HG03521 (cell line): ENCODE measurements at regions not wholly inside any gene's neighbourhood (a gene's known extent, or its start where the extent isn't known, plus 50 kb on each side); places are given as distances from the start of the nearest gene placed in this dataset.
"Not testable (repeated sequence)": the region's sequence is repeated elsewhere in the genome, so short reads cannot be mapped to it uniquely, and the experiment has no call there.

Source experiments
- ATAC-seq: cut with Tn5 transposase; IDR thresholded peaks from one replicate; pipeline ENCODE4 v1.9.1; 2021; ENCODE audit warnings: mild to moderate bottlenecking, moderate library complexity; ENCODE audit not compliant: unreplicated experiment

DNA sequence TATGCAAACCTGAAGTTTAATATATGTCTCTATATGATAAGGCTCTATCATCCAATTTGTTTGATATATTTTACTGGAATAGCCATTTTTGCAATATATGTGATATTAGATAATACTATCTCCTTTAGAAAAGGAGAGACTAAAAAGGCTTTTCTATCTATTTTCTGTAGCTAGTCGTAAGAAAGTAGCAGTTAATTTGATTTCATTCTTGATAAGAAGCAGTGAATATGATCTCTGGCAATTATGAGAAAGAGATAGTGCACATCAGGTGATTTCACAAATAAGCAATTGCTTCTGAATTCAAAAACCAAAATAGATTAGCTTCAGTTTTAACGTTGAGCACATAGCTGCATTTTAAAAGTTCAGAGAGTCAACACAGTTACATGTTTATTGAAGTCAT lies 1318.4 kb downstream of the CDH8 start:
- ATAC-seq, result no peak

GRCh38 chr16:60712144-60712543 lies 1324.1 kb downstream of the CDH8 start:
- no peak for ATAC-seq

GRCh38 chr16:60704726-60705125 lies 1331.5 kb downstream of the CDH8 start:
- ATAC-seq, result no peak

DNA sequence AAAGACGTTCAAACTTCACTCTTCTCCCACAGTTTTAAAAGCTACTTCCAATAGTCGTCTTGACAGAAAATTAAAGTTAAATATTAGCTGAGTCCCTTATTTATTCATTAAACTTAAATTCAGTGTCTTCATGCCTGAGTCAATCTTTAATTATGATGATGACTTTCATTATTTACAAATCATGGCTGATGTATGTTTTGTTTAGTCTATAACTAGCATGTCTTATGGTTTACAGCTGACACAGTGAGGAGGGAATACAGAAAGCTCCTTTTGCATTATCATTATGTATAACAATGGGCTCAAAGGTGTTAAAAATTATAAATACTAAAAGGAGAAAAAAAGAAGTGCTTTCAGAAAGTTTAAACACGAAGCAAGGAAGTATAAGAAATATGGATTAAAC lies 1333.1 kb downstream of the CDH8 start:
- no peak for ATAC-seq

DNA sequence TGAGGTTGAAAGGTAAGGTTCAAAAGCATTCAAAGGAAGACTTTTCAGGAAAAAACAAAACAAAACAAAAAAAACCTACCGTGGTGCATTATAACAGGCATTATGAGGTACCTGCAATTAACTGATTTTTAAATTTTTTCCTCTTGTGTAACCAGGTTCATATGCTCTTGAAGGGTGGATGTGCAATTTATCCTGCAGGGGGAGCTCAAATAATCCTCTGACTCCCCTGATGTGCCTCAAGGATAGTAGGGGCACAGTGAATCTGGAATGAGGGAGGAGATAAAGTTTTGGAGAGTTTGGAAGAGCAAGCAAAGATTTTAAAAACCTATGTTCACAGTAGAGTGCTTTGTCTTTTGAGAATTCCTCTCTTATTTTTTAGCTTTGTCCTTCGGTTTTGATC lies 1349.4 kb downstream of the CDH8 start:
- ATAC-seq, result no peak

- no peak for ATAC-seq
These were observed 1352.2 kb downstream of the CDH8 start for GRCh38 chr16:60684002-60684401.

DNA sequence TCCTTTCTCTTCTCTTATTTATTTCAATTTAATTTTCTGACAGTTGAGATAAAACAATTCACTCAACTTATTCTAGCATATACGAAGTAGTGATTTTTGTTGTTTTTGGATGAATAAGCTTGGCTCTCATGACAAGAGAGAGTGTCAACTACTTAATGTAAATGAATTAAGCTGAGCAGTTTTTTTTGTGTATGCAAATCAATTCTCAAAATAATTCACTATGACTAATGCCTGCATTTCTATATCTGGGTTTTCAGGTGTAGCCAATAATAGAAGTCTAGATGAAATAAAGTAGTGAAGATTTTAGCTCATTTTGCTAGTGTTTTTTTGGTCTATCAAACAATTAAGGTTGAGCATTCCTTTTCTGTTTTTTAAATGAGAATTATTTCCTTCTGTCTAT lies 1354.0 kb downstream of the CDH8 start:
- ATAC-seq, result no peak

GRCh38 chr16:60681043-60681442 lies 1355.2 kb downstream of the CDH8 start:
- no peak for ATAC-seq

DNA sequence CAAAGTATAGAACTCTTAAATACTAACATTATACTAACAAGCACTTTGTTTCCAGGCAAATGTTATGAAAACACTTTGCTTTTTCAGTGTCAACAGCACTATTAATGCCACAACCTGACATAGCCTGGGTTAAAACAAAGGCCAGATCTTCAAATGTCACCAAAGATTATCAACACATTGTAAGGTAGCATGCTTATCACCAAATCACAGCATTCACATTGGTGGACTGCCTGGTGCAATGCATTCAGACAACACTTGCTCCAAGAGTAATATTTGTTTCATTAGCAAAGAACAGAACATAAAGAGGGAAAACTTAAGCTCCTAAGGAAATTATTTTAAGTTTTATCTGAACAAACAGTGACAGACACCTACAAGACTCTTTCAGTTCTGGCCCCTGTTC lies 1361.2 kb downstream of the CDH8 start:
- no peak for ATAC-seq

GRCh38 chr16:60674241-60674640 lies 1362.0 kb downstream of the CDH8 start:
- no peak for ATAC-seq

- ATAC-seq, result no peak
These were observed 1380.6 kb downstream of the CDH8 start for GRCh38 chr16:60655514-60656153.

- no peak for ATAC-seq
These were observed 1384.9 kb downstream of the CDH8 start for GRCh38 chr16:60651346-60651745.

DNA sequence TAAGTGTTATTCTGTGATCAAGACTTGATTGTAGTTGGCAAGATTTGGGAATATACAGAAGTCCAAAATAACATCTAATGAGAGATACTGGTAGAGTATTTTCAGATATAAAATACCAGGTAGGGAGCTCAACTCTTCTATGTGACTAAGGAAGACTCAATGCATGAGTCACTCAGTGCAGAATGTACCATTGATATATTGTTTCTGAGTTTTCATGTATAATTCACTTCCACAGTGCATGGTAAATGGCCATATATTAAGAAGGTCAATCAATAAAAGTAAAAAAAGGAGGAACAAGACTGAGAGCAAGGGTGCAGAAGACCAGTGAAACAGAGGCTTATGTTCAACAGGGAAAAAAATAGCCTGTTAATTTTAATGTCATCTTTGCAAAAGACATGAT lies 1387.9 kb downstream of the CDH8 start:
- ATAC-seq, result no peak

DNA sequence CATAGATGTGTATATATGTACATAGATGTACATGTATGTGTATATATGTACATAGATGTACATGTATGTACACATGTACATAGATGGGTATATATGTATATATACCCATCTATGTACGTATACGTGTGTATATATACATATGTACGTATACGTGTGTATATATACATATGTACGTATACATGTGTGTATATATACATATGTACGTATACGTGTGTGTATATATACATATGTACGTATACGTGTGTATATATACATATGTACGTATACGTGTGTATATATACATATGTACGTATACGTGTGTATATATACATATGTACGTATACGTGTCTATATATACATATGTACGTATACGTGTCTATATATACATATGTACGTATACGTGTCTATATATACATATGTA lies 1388.8 kb downstream of the CDH8 start:
- not testable (repeated sequence) for ATAC-seq

DNA sequence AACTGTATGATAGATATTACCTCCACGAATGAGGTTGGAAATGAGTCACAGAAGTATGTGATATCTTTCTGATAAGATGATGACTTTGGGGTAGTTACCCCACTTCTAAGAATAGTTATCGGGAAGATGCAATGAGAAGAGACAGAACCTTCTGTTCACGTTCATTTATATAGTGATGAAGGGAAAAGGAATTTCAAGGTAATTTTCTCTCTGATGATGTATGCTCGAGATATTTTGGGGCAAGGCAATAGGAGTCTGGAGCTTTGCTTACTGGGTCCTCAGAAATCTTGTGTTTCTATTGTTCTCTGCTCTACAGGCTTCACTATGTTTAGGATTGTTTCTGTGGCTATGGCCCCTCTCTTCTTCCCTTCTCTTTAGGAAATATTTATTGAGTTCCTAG lies 1389.6 kb downstream of the CDH8 start:
- ATAC-seq, result no peak

- ATAC-seq, result no peak
These were observed 1390.7 kb downstream of the CDH8 start for GRCh38 chr16:60645541-60645940.

GRCh38 chr16:60642956-60643355 lies 1393.3 kb downstream of the CDH8 start:
- ATAC-seq, result no peak

- ATAC-seq, result no peak
These were observed 1395.1 kb downstream of the CDH8 start for GRCh38 chr16:60641067-60641665.

- no peak for ATAC-seq
These were observed 1396.2 kb downstream of the CDH8 start for GRCh38 chr16:60640038-60640437.

GRCh38 chr16:60636636-60637035 lies 1399.6 kb downstream of the CDH8 start:
- ATAC-seq, result not testable (repeated sequence)

DNA sequence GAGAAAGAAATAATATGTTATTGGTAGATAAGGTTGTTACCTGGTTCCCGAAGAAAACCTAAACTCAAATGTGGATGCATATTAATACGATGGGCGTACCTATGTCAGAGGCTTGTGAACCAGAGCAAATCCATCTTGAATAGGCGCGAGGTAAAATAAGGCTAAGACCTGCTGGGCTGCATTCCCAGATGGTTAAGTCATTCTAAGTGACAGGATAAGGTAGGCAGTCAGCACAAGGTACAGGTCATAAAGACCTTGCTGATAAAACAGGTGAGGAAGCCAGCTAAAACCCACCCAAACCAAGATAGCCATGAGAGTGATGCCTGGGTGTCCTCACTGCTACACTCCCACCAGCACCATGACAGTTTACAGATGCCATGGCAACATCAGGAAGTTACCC lies 1400.1 kb downstream of the CDH8 start:
- ATAC-seq, result no peak

DNA sequence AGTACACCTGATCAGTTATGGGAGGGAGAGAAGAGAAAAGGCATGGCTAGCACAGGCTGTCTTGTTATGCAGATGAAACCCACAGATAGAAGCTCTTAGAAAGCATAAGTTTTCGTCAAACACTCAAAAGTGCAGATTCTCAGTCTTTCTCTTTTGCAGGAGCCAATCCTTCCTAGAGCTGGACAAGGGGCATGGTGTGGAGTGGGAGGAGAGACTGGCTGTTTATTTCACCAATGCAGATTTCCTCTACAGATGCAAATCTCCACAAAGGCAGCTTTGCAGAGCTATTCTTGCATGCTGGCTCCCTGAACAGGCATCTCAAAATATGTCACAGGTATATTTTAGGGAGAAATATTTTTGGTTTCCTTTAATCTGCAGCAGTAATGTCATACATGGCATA lies 1400.7 kb downstream of the CDH8 start:
- no peak for ATAC-seq

GRCh38 chr16:60611844-60612243 lies 1424.4 kb downstream of the CDH8 start:
- no peak for ATAC-seq
